Osteocyte (in vitro differentiated cells): ENCODE measurements at regions not wholly inside any gene's neighbourhood (a gene's known extent, or its start where the extent isn't known, plus 50 kb on each side); places are given as distances from the start of the nearest gene placed in this dataset.
"Not testable (repeated sequence)": the region's sequence is repeated elsewhere in the genome, so short reads cannot be mapped to it uniquely, and the experiment has no call there.

ENCODE experiments used
- DNase-seq: peaks from one replicate; pipeline ENCODE4 v3.0.0; 2021; ENCODE audit warnings: mixed read lengths; ENCODE audit not compliant: unreplicated experiment; ENCODE audit errors: extremely low spot score
- H3K27ac Mint-ChIP-seq: one replicate; pipeline ENCODE4 v1.8.0; 2021; ENCODE audit warnings: mild to moderate bottlenecking, mixed read lengths; ENCODE audit not compliant: unreplicated experiment
- H3K27me3 Mint-ChIP-seq: one replicate; pipeline ENCODE4 v1.8.0; 2021; ENCODE audit warnings: mixed read lengths; ENCODE audit not compliant: unreplicated experiment
- H3K36me3 Mint-ChIP-seq: one replicate; pipeline ENCODE4 v1.8.0; 2021; ENCODE audit warnings: mixed read lengths; ENCODE audit not compliant: unreplicated experiment
- H3K4me1 Mint-ChIP-seq: one replicate; pipeline ENCODE4 v1.8.0; 2021; ENCODE audit warnings: mixed read lengths; ENCODE audit not compliant: unreplicated experiment
- H3K4me3 Mint-ChIP-seq: one replicate; pipeline ENCODE4 v1.8.0; 2021; ENCODE audit warnings: mild to moderate bottlenecking, moderate library complexity, mixed read lengths; ENCODE audit not compliant: unreplicated experiment
- H3K9me3 Mint-ChIP-seq: one replicate; pipeline ENCODE4 v1.8.0; 2021; ENCODE audit warnings: mixed read lengths; ENCODE audit not compliant: unreplicated experiment
- CTCF ChIP-seq: fragments of 200-600 bp; sonication (generic); IDR thresholded peaks from 2 replicates; pipeline ENCODE4 v1.5.0; 2021; ENCODE audit warnings: antibody characterized with exemption, mild to moderate bottlenecking, moderate library complexity

GRCh38 chr2:89756616-89757015 lies 1065.1 kb downstream of the RPIA start:
- DNase-seq, H3K27me3 Mint-ChIP-seq, H3K36me3 Mint-ChIP-seq, H3K27ac Mint-ChIP-seq, H3K4me3 Mint-ChIP-seq, H3K4me1 Mint-ChIP-seq: not testable (repeated sequence)
- peaks cover 52% of the 10 kb centered on the region for H3K9me3 Mint-ChIP-seq

GRCh38 chr2:89758332-89759026 lies 1067.0 kb downstream of the RPIA start:
- H3K4me1 Mint-ChIP-seq, H3K27ac Mint-ChIP-seq, H3K27me3 Mint-ChIP-seq, H3K36me3 Mint-ChIP-seq, DNase-seq, H3K4me3 Mint-ChIP-seq: not testable (repeated sequence)
- H3K9me3 Mint-ChIP-seq = peaks cover 62% of the 10 kb centered on the region

- not testable (repeated sequence) for H3K27me3 Mint-ChIP-seq, H3K27ac Mint-ChIP-seq
These were observed 1069.3 kb downstream of the RPIA start for GRCh38 chr2:89760762-89761161.

GRCh38 chr2:89761171-89761570 lies 1069.7 kb downstream of the RPIA start:
- not testable (repeated sequence) for H3K27ac Mint-ChIP-seq, DNase-seq, H3K36me3 Mint-ChIP-seq, H3K4me1 Mint-ChIP-seq, H3K27me3 Mint-ChIP-seq, H3K4me3 Mint-ChIP-seq
- peaks cover 52% of the 10 kb centered on the region for H3K9me3 Mint-ChIP-seq

More at GRCh38 chr2:89760762-89761161, 1069.3 kb downstream of the RPIA start:
- H3K4me3 Mint-ChIP-seq, H3K36me3 Mint-ChIP-seq, DNase-seq, H3K4me1 Mint-ChIP-seq: not testable (repeated sequence)
- peaks cover 56% of the 10 kb centered on the region for H3K9me3 Mint-ChIP-seq

GRCh38 chr2:89761863-89762262 lies 1070.4 kb downstream of the RPIA start:
- not testable (repeated sequence) for H3K36me3 Mint-ChIP-seq, H3K4me3 Mint-ChIP-seq, H3K27me3 Mint-ChIP-seq, H3K4me1 Mint-ChIP-seq, H3K27ac Mint-ChIP-seq, DNase-seq
- peaks cover 50% of the 10 kb centered on the region for H3K9me3 Mint-ChIP-seq

GRCh38 chr2:89762461-89763253 lies 1071.2 kb downstream of the RPIA start:
- peak; percentile 87 for DNase-seq
- H3K27ac Mint-ChIP-seq, H3K4me1 Mint-ChIP-seq, H3K27me3 Mint-ChIP-seq, H3K36me3 Mint-ChIP-seq, H3K4me3 Mint-ChIP-seq: not testable (repeated sequence)
- peaks cover 45% of the 10 kb centered on the region for H3K9me3 Mint-ChIP-seq

GRCh38 chr2:89763254-89763580 lies 1071.7 kb downstream of the RPIA start:
- peak; percentile 86 for DNase-seq
- H3K36me3 Mint-ChIP-seq = peaks cover 3% of the 10 kb centered on the region
- H3K27ac Mint-ChIP-seq = no peak overlapping the region
- H3K4me1 Mint-ChIP-seq = no peaks in the 10 kb centered on the region
- H3K27me3 Mint-ChIP-seq = no peaks in the 10 kb centered on the region
- H3K9me3 Mint-ChIP-seq = peaks cover 44% of the 10 kb centered on the region
- H3K4me3 Mint-ChIP-seq = no peak overlapping the region
- no peak for TF ChIP-seq CTCF
